Peyer's patch (tissue), 4 donors: ENCODE measurements at regions not wholly inside any gene's neighbourhood (a gene's known extent, or its start where the extent isn't known, plus 50 kb on each side); places are given as distances from the start of the nearest gene placed in this dataset.

Source experiments
- DNase-seq, 3 donors: peaks; one replicate each; pipeline ENCODE4 v3.0.0-alpha.2; 2017 to 2019
- H3K27ac ChIP-seq, 4 donors: fragments of 200-600 bp; sonication (generic); one replicate each; pipeline ENCODE4 v1.5.1; 2016 to 2019
- H3K27me3 ChIP-seq, 2 donors: fragments of 200-600 bp; sonication (generic); one replicate each; pipeline ENCODE4 v1.5.1; 2019
- H3K36me3 ChIP-seq, 3 donors: fragments of 200-600 bp; sonication (generic); one replicate each; pipeline ENCODE4 v1.5.1; 2016 to 2019
- H3K4me1 ChIP-seq, 4 donors: fragments of 200-600 bp; sonication (generic); one replicate each; pipeline ENCODE4 v1.5.1; 2016 to 2019
- H3K4me3 ChIP-seq, 4 donors: fragments of 200-600 bp; sonication (generic); 1 replicate in 3 of 4; 2 replicates in 1 of 4; pipeline ENCODE4 v1.5.1; 2016 to 2019; ENCODE audit warnings: mild to moderate bottlenecking in 1 of 4
- H3K9me3 ChIP-seq, 4 donors: fragments of 200-600 bp; sonication (generic); one replicate each; pipeline ENCODE4 v1.5.1; 2016 to 2019; ENCODE audit warnings: mild to moderate bottlenecking in 1 of 4
- CTCF ChIP-seq, 6 experiments: fragments of 450-650 bp in 4 of 6; fragments of 200-600 bp in 2 of 6; sonication (generic) in 1 of 6; IDR thresholded peaks; one replicate each; pipeline ENCODE4 v1.5.1; 2017 to 2019; ENCODE audit warnings: antibody characterized with exemption in 6 of 6, mild to moderate bottlenecking in 3 of 6, moderate library complexity in 1 of 6
- POLR2A ChIP-seq, 2 donors: fragments of 450-650 bp; IDR thresholded peaks; one replicate each; pipeline ENCODE4 v1.5.1; 2017; ENCODE audit warnings: antibody characterized with exemption in 2 of 2, mild to moderate bottlenecking in 2 of 2, moderate library complexity in 2 of 2

DNA sequence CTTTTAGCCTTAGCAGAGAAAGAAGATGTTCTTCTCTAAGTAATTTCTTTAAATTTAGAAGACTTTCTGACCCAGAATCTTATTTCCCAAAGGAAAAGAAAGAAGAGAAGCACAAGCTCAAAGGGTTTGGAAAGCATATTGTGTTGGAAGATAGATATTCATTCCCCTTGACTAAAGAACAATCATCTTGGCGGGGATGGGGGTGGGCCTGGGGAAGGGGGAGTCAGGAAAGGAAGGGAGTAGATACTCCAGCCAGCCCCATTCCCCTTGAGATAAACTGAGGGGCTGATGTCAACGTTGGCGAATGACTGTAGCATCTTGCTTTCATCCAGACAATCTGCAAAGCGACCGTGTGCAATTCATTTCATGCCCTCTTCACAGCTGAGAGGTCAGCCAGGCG, 66.5 kb upstream of the SIPA1L2 start:
- DNase-seq: no peak
- Histone ChIP-seq H3K27me3 (no peaks in the 10 kb centered on the region), H3K9me3 (no peaks in the 10 kb centered on the region), H3K36me3 (no peaks in the 10 kb centered on the region), H3K4me1 (no peaks in the 10 kb centered on the region), H3K4me3 (no peak overlapping the region), H3K27ac (no peak overlapping the region)
- no peak for TF ChIP-seq POLR2A (IDR thresholded peaks at IDR 0.05)
- TF ChIP-seq CTCF (IDR thresholded peaks at IDR 0.05): no peak

- no peak for DNase-seq
- no peaks in the 10 kb centered on the region for H3K4me1 ChIP-seq
- H3K27me3 ChIP-seq: no peaks in the 10 kb centered on the region
- no peak overlapping the region for H3K27ac ChIP-seq
- TF ChIP-seq POLR2A (IDR thresholded peaks at IDR 0.05) (no peak), CTCF (IDR thresholded peaks at IDR 0.05) (no peak)
- H3K9me3 ChIP-seq: no peaks in the 10 kb centered on the region
- H3K36me3 ChIP-seq: no peaks in the 10 kb centered on the region
- H3K4me3 ChIP-seq: no peak overlapping the region
These were observed 67.4 kb upstream of the SIPA1L2 start for GRCh38 chr1:232697187-232697822.

GRCh38 chr1:232699814-232700213, 69.9 kb upstream of the SIPA1L2 start:
- DNase-seq: no peak
- Histone ChIP-seq H3K36me3 (no peaks in the 10 kb centered on the region), H3K9me3 (no peaks in the 10 kb centered on the region), H3K4me1 (peaks cover 0 to 12% (median 0%) of the 10 kb centered on the region in 4 donors), H3K4me3 (no peak overlapping the region), H3K27ac (no peak overlapping the region), H3K27me3 (no peaks in the 10 kb centered on the region)
- no peak for TF ChIP-seq POLR2A (IDR thresholded peaks at IDR 0.05)
- no peak for TF ChIP-seq CTCF (IDR thresholded peaks at IDR 0.05)

GRCh38 chr1:232702911-232703310, 73.0 kb upstream of the SIPA1L2 start:
- no peak for DNase-seq
- no peak overlapping the region for H3K4me3 ChIP-seq
- no peaks in the 10 kb centered on the region for H3K36me3 ChIP-seq

DNA sequence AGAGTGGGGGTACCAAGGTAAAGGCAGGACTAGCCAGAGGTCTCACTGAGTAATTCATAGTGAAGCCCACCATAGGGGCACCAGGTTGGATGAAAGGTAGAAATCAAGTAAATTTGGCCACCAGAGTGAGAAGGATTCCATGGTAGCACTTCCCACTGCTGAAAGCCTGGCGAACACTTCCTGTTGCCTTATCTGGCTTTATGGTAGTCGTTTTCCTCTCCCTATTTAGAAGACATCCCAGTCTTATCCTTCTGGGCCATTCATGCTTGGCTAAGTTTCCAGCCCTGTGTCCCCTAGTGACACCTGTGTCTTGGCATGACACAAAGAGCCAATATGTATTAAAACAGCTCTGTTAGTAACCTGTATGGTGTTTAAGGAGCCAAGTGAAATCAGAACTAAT, 74.3 kb upstream of the SIPA1L2 start:
- H3K4me1 ChIP-seq: peaks cover 0 to 23% (median 0%) of the 10 kb centered on the region in 4 donors
- H3K27me3 ChIP-seq: no peaks in the 10 kb centered on the region
- peak overlapping the region in 3 of 4 donors; percentile 1 to 62 (median 36) for H3K27ac ChIP-seq
- H3K36me3 ChIP-seq: no peaks in the 10 kb centered on the region
- TF ChIP-seq CTCF (IDR thresholded peaks at IDR 0.05) (no peak), POLR2A (IDR thresholded peaks at IDR 0.05) (no peak)
- DNase-seq: no peak
- H3K9me3 ChIP-seq: no peaks in the 10 kb centered on the region
- no peak overlapping the region for H3K4me3 ChIP-seq

More at GRCh38 chr1:232702911-232703310, 73.0 kb upstream of the SIPA1L2 start:
- Histone ChIP-seq H3K4me1 (peaks cover 0 to 23% (median 0%) of the 10 kb centered on the region in 4 donors), H3K27ac (no peak overlapping the region), H3K9me3 (no peaks in the 10 kb centered on the region), H3K27me3 (no peaks in the 10 kb centered on the region)
- TF ChIP-seq CTCF (IDR thresholded peaks at IDR 0.05): no peak
- no peak for TF ChIP-seq POLR2A (IDR thresholded peaks at IDR 0.05)
